Breast epithelium (tissue), 4 donors: ENCODE measurements at regions not wholly inside any gene's neighbourhood (a gene's known extent, or its start where the extent isn't known, plus 50 kb on each side); places are given as distances from the start of the nearest gene placed in this dataset.
"Not testable (repeated sequence)": the region's sequence is repeated elsewhere in the genome, so short reads cannot be mapped to it uniquely, and the experiment has no call there.

Experiments
- DNase-seq, 2 donors: peaks; one replicate each; pipeline ENCODE4 v3.0.0-alpha.2; 2019; ENCODE audit warnings: low spot score in 2 of 2
- H3K27ac ChIP-seq, 2 donors: fragments of 200-600 bp; sonication (generic) in 1 of 2; one replicate each; pipeline ENCODE4 v1.5.1; 2016 to 2019; ENCODE audit warnings: mild to moderate bottlenecking in 1 of 2
- H3K27me3 ChIP-seq, 2 donors: fragments of 200-600 bp; sonication (generic) in 1 of 2; one replicate each; pipeline versions ENCODE4 v1.5.1 to v1.6.0; 2017 to 2019; ENCODE audit warnings: control low read depth in 1 of 2, mild to moderate bottlenecking in 1 of 2
- H3K36me3 ChIP-seq: fragments of 200-600 bp; one replicate; pipeline ENCODE4 v1.5.1; 2019
- H3K4me1 ChIP-seq, 2 donors: fragments of 200-600 bp; sonication (generic); one replicate each; pipeline ENCODE4 v1.5.1; 2016 to 2019; ENCODE audit warnings: control low read depth in 1 of 2
- H3K4me3 ChIP-seq, 3 donors: fragments of 200-600 bp; sonication (generic); 1 replicate in 2 of 3; 2 replicates in 1 of 3; pipeline ENCODE4 v1.5.1; 2016 to 2019; ENCODE audit warnings: mild to moderate bottlenecking in 3 of 3, moderate library complexity in 2 of 3
- H3K9me3 ChIP-seq, 2 donors: fragments of 200-600 bp; sonication (generic) in 1 of 2; one replicate each; pipeline ENCODE4 v1.5.1; 2016 to 2019; ENCODE audit warnings: control low read depth in 1 of 2
- POLR2A ChIP-seq: fragments of 450-650 bp; IDR thresholded peaks from one replicate; pipeline ENCODE4 v1.6.1; 2016; ENCODE audit warnings: antibody characterized with exemption, mild to moderate bottlenecking, moderate library complexity
- POLR2AphosphoS5 ChIP-seq, 3 donors: sonication (generic); formaldehyde crosslinking; IDR thresholded peaks; one replicate each; pipeline ENCODE4 v1.6.1; 2017; ENCODE audit warnings: antibody characterized with exemption in 3 of 3
- intact Hi-C: fragments of 100-400 bp; cut with DNase I; formaldehyde crosslinking; loops from one replicate; pipeline ENCODE4 v1.15.1; 2023; ENCODE audit warnings: low total_unique reads
- TF ChIP-seq, protein P1 (sequence below), 3 donors: fragments of 450-650 bp; IDR thresholded peaks; one replicate each; pipeline ENCODE4 v1.5.1; 2016 to 2017; ENCODE audit warnings: antibody characterized with exemption in 3 of 3, mild to moderate bottlenecking in 3 of 3, moderate library complexity in 3 of 3

DNA sequence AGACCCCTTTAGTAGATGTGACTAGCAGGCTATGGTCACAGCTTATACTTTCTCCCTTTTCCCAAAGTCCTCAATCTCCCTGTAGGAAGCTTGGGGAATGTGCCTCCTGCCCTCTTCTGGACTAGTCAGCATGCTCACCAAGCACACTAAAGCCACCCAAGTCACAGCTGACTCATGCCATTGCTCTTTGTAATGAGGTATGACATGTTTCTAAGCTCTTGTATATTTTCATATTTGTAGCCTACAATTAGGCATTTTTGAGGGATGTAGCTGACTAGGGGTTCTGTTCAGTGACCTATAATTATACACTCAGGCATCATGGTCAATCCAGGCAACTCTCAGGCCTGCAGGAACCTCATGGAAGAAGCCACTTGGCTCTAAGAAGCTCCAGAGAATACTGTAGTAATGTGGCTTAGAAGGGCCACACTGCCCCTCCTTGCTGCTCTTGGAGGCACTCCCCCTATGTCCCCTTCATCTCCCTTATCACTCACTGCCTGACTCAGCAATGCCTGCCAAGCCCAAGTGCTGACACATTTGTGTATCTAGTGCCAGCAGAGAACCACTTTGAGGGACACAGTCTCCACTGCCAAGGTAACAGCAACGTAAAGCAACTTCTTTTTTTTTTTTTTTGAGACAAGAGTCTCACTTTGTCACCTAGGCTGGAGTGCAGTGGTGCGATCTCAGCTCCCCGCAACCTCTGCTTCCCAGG is 86.2 kb downstream of the RPL27A start:
- no peaks in the 10 kb centered on the region for H3K9me3 ChIP-seq
- intact Hi-C loops, result no loop called here
- TF ChIP-seq POLR2A (no peak), POLR2AphosphoS5 (IDR thresholded peaks at IDR 0.05) (no peak)
- TF ChIP-seq, protein P1, sequence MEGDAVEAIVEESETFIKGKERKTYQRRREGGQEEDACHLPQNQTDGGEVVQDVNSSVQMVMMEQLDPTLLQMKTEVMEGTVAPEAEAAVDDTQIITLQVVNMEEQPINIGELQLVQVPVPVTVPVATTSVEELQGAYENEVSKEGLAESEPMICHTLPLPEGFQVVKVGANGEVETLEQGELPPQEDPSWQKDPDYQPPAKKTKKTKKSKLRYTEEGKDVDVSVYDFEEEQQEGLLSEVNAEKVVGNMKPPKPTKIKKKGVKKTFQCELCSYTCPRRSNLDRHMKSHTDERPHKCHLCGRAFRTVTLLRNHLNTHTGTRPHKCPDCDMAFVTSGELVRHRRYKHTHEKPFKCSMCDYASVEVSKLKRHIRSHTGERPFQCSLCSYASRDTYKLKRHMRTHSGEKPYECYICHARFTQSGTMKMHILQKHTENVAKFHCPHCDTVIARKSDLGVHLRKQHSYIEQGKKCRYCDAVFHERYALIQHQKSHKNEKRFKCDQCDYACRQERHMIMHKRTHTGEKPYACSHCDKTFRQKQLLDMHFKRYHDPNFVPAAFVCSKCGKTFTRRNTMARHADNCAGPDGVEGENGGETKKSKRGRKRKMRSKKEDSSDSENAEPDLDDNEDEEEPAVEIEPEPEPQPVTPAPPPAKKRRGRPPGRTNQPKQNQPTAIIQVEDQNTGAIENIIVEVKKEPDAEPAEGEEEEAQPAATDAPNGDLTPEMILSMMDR (IDR thresholded peaks at IDR 0.05), result no peak
- H3K36me3 ChIP-seq, result no peaks in the 10 kb centered on the region
- no peaks in the 10 kb centered on the region for H3K27me3 ChIP-seq
- H3K4me1 ChIP-seq, result no peaks in the 10 kb centered on the region
- no peak for DNase-seq
- H3K4me3 ChIP-seq, result no peak overlapping the region
- peak overlapping the region; percentile 83 to 88 for H3K27ac ChIP-seq

DNA sequence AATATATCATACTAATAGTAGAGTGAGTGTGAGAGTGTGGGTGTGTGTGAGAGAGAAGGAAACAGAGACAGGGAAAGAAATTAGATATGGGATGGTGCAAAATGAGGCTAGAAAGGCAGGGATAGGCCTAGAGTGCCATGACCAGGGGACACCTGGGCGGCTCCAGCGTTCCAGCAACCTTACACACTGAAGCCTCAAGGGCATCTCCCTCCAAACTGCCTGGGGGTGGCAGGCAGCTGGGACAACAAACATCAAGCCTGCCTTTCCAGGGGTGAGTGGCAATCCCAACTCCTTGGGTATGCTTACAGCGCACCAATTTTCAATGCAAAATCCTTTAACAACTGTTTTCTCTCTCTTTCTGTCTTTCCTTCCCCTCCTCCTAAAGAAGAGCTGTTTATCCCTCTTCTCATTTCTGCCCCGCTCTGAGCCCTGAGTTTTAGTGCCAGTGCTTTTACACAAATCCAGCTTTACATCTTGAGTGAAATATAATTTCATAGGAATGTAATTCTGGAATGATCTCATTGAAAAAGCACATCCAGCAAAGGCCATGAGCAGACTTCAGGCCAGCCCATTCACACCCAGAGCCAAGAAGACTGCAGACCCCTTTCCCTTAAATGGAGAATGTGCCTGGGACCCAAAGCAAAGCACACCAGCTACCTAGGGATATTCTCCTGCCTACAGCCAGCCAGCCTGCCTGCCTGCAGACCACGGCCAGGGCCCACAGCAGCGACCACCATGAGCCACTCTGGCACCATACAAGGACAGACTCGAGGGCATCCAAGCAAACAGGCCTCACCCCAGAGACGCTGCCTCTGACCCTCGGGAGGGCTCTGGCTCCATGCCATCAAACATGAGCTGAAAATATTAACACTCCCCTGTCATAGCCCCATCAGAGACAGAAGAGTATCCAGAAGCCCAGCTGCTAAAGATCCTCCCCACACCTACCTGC is 90.3 kb downstream of the RPL27A start:
- Histone ChIP-seq H3K9me3 (no peaks in the 10 kb centered on the region), H3K27me3 (no peaks in the 10 kb centered on the region), H3K4me3 (no peak overlapping the region), H3K36me3 (no peaks in the 10 kb centered on the region), H3K27ac (peak overlapping the region; percentile 73 to 84), H3K4me1 (no peaks in the 10 kb centered on the region)
- TF ChIP-seq POLR2A (no peak), POLR2AphosphoS5 (IDR thresholded peaks at IDR 0.05) (no peak)
- TF ChIP-seq, protein P1 (IDR thresholded peaks at IDR 0.05), result no peak
- intact Hi-C loops, result no loop called here
- no peak for DNase-seq

DNA sequence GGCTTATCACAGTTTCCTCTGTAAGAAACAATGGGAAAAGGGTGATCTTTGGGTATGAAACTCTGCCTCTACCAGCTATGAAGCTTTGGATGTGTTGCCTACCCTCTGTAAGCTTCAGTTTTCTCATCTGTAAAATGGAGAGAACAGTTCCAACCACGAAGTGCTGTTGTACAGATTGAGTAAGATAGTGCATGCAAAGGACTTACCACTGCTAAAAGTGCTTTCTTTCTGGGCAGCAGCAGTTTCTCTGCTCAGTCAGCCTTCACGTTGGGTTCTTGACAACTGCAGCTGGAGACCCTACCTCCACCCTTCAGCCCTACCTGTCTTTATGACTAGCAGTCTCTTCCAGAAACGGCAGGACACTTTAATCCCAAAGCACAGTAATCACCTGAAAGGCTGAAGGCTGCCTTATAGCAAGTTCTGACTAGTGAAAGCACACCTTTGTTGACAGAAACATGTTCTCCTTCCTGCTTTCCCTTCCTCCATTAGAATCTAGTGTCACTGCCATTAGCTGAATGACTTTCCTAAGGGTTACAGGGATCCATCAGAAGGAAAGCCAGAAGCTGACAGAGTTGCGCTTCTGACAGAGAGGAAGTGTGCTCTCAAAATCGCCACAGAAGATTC is 91.4 kb downstream of the RPL27A start:
- TF ChIP-seq, protein P1 (IDR thresholded peaks at IDR 0.05), result no peak
- no peak for TF ChIP-seq POLR2AphosphoS5 (IDR thresholded peaks at IDR 0.05)
- no peak for TF ChIP-seq POLR2A
- Histone ChIP-seq H3K27me3 (no peaks in the 10 kb centered on the region), H3K4me3 (no peak overlapping the region), H3K4me1 (peaks cover 3% of the 10 kb centered on the region in 2 donors), H3K36me3 (no peaks in the 10 kb centered on the region), H3K9me3 (no peaks in the 10 kb centered on the region), H3K27ac (peak overlapping the region; percentile 68 to 84)
- intact Hi-C loops, result no loop called here
- DNase-seq, result no peak

DNA sequence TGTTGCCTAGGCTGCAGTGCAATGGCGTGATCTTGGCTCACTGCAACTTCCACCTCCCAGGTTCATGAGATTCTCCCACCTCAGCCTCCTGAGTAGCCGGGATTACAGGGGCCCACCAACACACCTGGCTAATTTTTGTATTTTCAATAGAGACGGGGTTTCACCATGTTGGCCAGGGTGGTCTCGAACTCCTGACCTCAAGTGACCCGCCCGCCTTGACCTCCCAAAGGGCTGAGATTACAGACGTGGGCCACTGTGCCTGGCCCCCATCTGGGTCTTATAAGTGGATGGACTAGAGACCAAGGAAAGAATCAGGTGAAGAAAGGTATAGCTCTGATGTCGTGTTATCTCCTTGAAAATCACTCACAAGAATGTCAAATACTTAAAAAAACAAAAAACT is 92.3 kb downstream of the RPL27A start:
- intact Hi-C loops, H3K4me1 ChIP-seq, H3K9me3 ChIP-seq, H3K36me3 ChIP-seq, H3K4me3 ChIP-seq, H3K27me3 ChIP-seq, DNase-seq: not testable (repeated sequence)
- H3K27ac ChIP-seq, result peak overlapping the region; percentile 68 to 84

DNA sequence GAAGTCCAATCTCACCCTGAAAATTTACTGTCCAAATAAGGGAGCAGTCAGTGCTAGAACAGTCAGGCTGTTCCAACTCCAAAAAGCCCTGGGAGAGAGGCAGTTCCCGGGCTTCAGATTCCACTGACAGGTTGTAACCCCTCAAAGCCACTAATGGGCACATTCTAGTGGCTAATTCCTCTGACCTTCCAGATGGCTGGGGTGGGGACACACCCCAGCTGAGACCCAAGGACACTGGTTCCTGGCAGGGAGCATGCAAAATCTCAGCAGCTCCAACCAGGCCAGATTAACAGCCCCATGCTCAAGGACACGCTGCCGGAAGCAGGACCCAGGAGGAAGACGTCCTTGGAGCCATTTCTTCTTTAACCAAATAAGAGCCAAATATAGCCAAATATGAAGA is 92.7 kb downstream of the RPL27A start:
- DNase-seq, result peak in 1 of 2 donors; percentile 65
- intact Hi-C loops, result no loop called here
- no peaks in the 10 kb centered on the region for H3K27me3 ChIP-seq
- peak overlapping the region; percentile 68 to 84 for H3K27ac ChIP-seq
- TF ChIP-seq, protein P1 (IDR thresholded peaks at IDR 0.05), result no peak
- peak in 1 of 3 donors; percentile 39 for TF ChIP-seq POLR2AphosphoS5 (IDR thresholded peaks at IDR 0.05)
- H3K36me3 ChIP-seq, result no peaks in the 10 kb centered on the region
- H3K4me1 ChIP-seq, result peaks cover 3% of the 10 kb centered on the region in 2 donors
- H3K9me3 ChIP-seq, result no peaks in the 10 kb centered on the region
- no peak overlapping the region for H3K4me3 ChIP-seq
